ENCODE measurements at regions not wholly inside any gene's neighbourhood (a gene's known extent, or its start where the extent isn't known, plus 50 kb on each side); places are given as distances from the start of the nearest gene placed in this dataset.
"Not testable (repeated sequence)": the region's sequence is repeated elsewhere in the genome, so short reads cannot be mapped to it uniquely, and the experiment has no call there.

- no peak for TF ChIP-seq POLR2A (IDR thresholded peaks at IDR 0.05)
- TF ChIP-seq, protein P1, sequence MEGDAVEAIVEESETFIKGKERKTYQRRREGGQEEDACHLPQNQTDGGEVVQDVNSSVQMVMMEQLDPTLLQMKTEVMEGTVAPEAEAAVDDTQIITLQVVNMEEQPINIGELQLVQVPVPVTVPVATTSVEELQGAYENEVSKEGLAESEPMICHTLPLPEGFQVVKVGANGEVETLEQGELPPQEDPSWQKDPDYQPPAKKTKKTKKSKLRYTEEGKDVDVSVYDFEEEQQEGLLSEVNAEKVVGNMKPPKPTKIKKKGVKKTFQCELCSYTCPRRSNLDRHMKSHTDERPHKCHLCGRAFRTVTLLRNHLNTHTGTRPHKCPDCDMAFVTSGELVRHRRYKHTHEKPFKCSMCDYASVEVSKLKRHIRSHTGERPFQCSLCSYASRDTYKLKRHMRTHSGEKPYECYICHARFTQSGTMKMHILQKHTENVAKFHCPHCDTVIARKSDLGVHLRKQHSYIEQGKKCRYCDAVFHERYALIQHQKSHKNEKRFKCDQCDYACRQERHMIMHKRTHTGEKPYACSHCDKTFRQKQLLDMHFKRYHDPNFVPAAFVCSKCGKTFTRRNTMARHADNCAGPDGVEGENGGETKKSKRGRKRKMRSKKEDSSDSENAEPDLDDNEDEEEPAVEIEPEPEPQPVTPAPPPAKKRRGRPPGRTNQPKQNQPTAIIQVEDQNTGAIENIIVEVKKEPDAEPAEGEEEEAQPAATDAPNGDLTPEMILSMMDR (IDR thresholded peaks at IDR 0.05): no peak
- Histone ChIP-seq H3K27ac (no peak overlapping the region), H3K4me3 (no peak overlapping the region), H3K9me3 (no peaks in the 10 kb centered on the region), H3K4me1 (no peaks in the 10 kb centered on the region), H3K36me3 (no peaks in the 10 kb centered on the region), H3K27me3 (no peaks in the 10 kb centered on the region)
- intact Hi-C loops (cut with DNase I): no loop called here
- DNase-seq (no peak), ATAC-seq (no peak)
These were observed 70.2 kb upstream of the MUCL1 start for GRCh38 chr12:54784115-54784514.

DNA sequence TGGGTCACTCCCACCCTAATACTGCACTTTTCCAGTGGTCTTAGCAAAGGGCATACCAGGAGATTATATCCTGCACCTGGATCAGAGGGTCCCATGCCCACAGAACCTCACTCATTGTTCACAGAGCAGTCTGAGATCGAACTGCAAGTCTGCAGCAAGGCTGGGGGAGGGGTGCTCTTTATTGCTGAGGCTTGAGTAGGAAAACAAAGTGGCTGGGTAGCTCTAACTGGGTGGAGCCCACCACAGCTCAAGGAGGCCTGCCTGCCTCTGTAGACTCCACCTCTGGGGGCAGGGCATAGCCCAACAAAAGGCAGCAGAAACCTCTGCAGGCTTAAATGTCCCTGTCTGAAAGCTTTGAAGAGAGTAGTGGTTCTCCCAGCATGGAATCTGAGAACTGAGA is 77.3 kb upstream of the MUCL1 start:
- WGBS (ENCODE audit: insufficient coverage, low coverage, low lambda C conversion rate, missing lambda C conversion rate): no CpG with 5 or more reads among the region's 1 CpG
- ATAC-seq; H3K27me3 ChIP-seq; H3K9me3 ChIP-seq; H3K4me3 ChIP-seq; intact Hi-C loops (cut with DNase I); H3K27ac ChIP-seq; H3K36me3 ChIP-seq; DNase-seq; H3K4me1 ChIP-seq: not testable (repeated sequence)

GRCh38 chr12:54773593-54773992 is 80.7 kb upstream of the MUCL1 start:
- Histone ChIP-seq H3K9me3 (no peaks in the 10 kb centered on the region), H3K27ac (no peak overlapping the region), H3K4me3 (no peak overlapping the region), H3K36me3 (no peaks in the 10 kb centered on the region), H3K27me3 (no peaks in the 10 kb centered on the region), H3K4me1 (no peaks in the 10 kb centered on the region)
- intact Hi-C loops (cut with DNase I): no loop called here
- 100% methylated on average over 1 of the region's 1 CpG for WGBS (ENCODE audit: insufficient coverage, low coverage, low lambda C conversion rate, missing lambda C conversion rate)
- ATAC-seq (no peak), DNase-seq (no peak)
- TF ChIP-seq, protein P1 (IDR thresholded peaks at IDR 0.05): peak in 2 of 4 donors; percentile 30 to 39
- no peak for TF ChIP-seq POLR2A (IDR thresholded peaks at IDR 0.05)

DNA sequence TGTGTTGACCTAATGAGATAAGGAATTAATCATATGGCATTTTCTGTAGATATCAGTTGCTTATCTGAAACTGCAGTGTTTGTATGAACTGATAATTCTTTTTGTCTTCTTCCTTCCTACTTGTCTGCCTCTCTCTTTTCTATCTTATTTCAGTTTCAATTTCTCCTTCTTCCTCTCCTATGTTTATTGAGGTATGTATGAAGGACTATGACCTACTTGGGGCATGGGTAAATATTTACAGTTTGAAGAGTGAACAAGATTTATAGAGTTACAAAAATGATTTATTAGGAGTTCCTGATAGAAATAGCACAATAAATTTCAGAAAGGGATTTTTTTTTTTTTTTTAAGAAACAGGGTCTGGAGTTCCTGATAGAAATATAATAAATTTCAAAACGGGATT is 88.7 kb upstream of the MUCL1 start:
- no peaks in the 10 kb centered on the region for H3K27me3 ChIP-seq
- no peak overlapping the region for H3K4me3 ChIP-seq
- TF ChIP-seq POLR2A (IDR thresholded peaks at IDR 0.05): no peak
- TF ChIP-seq, protein P1 (IDR thresholded peaks at IDR 0.05): no peak
- H3K36me3 ChIP-seq: no peaks in the 10 kb centered on the region
- WGBS (ENCODE audit: insufficient coverage, low coverage, low lambda C conversion rate, missing lambda C conversion rate): 27% methylated on average over 1 of the region's 1 CpG
- DNase-seq (no peak), ATAC-seq (peak in 1 of 4 donors; percentile 19)
- H3K27ac ChIP-seq: no peak overlapping the region
- intact Hi-C loops (cut with DNase I): no loop called here
- H3K4me1 ChIP-seq: peaks cover 0 to 9% (median 0%) of the 10 kb centered on the region in 4 donors
- H3K9me3 ChIP-seq: no peaks in the 10 kb centered on the region

DNA sequence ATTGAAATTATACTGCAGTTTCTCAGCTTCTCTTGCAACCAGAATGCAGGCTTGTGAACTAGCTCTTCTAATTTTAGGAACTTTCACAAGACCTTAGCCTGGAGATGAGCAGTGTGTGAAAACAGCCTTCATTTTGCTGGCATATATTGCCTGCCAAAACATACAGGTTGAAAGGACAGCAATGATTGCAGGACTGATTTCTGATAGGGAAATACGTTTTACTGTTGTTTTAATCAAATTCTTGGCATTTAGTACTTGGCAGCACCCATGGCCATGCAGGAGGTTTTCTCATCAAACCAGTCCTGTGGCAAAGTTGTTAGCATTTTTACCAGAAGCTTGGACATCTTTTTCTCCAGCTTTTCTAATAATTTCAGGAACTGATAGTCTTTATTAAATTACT is 91.9 kb upstream of the MUCL1 start:
- H3K9me3 ChIP-seq: no peaks in the 10 kb centered on the region
- intact Hi-C loops (cut with DNase I): no loop called here
- peak; percentile 41 to 59 (median 50) for ATAC-seq

More for the DNA sequence above, 91.9 kb upstream of the MUCL1 start:
- no peak for DNase-seq
- Histone ChIP-seq H3K36me3 (no peaks in the 10 kb centered on the region), H3K27me3 (no peaks in the 10 kb centered on the region), H3K4me3 (no peak overlapping the region), H3K27ac (no peak overlapping the region), H3K4me1 (peaks cover 0 to 9% (median 0%) of the 10 kb centered on the region in 4 donors)
- 8% methylated on average over 1 of the region's 1 CpG for WGBS (ENCODE audit: insufficient coverage, low coverage, low lambda C conversion rate, missing lambda C conversion rate)
- no peak for TF ChIP-seq POLR2A (IDR thresholded peaks at IDR 0.05)
- TF ChIP-seq, protein P1 (IDR thresholded peaks at IDR 0.05): no peak
